A673 (cell line): ENCODE measurements at regions not wholly inside any gene's neighbourhood (a gene's known extent, or its start where the extent isn't known, plus 50 kb on each side); places are given as distances from the start of the nearest gene placed in this dataset.

Experiments
- BruUV-seq: library from RNA; stranded (reverse); fragments of 400-500 nt; replicated peaks from 2 replicates; lab custom pipeline; 2021; lab: Mats Ljungman, UMichigan
- CTCF ChIA-PET: fragments of 300-600 bp; sonication (Branson Sonifier 250); formaldehyde crosslinking; loops from one replicate; lab custom pipeline; 2022; ENCODE audit warnings: antibody characterized with exemption; lab: Charles Lee
- POLR2A ChIA-PET: fragments of 300-600 bp; sonication (Branson Sonifier 250); formaldehyde crosslinking; loops from one replicate; lab custom pipeline; 2022; ENCODE audit warnings: antibody characterized with exemption; ENCODE audit not compliant: low non-redundant PET; lab: Charles Lee
- DNase-seq: peaks from one replicate; pipeline ENCODE4 v3.0.0-alpha.2; 2015; ENCODE audit warnings: low spot score
- H3K27ac ChIP-seq: fragments of 200-600 bp; sonication (generic); 2 replicates; pipeline ENCODE4 v1.5.1; 2016; ENCODE audit warnings: mixed run types, low read depth, mild to moderate bottlenecking, mixed read lengths, antibody characterized with exemption, low read length; ENCODE audit not compliant: poor library complexity, severe bottlenecking
- H3K27me3 ChIP-seq: fragments of 200-600 bp; sonication (generic); replicated peaks from 2 replicates; pipeline ENCODE4 v1.6.1; 2017; ENCODE audit warnings: mixed run types, low read depth, mild to moderate bottlenecking, mixed read lengths, antibody characterized with exemption, low read length; ENCODE audit not compliant: insufficient read depth, poor library complexity
- H3K36me3 ChIP-seq: fragments of 200-600 bp; sonication (generic); 2 replicates; pipeline ENCODE4 v1.6.1; 2016; ENCODE audit warnings: mixed run types, mild to moderate bottlenecking, mixed read lengths, antibody characterized with exemption, low read length; ENCODE audit not compliant: insufficient read depth, poor library complexity, severe bottlenecking
- H3K4me1 ChIP-seq: fragments of 200-600 bp; sonication (generic); 2 replicates; pipeline ENCODE4 v1.6.1; 2017; ENCODE audit warnings: mixed run types, mild to moderate bottlenecking, mixed read lengths, antibody characterized with exemption, low read length; ENCODE audit not compliant: insufficient read depth, poor library complexity, severe bottlenecking
- H3K4me3 ChIP-seq: fragments of 200-600 bp; sonication (generic); 2 replicates; pipeline ENCODE4 v1.5.1; 2016; ENCODE audit warnings: low read depth, mixed run types, mild to moderate bottlenecking, mixed read lengths, low read length; ENCODE audit not compliant: poor library complexity, severe bottlenecking
- H3K9me3 ChIP-seq: fragments of 200-600 bp; sonication (generic); 2 replicates; pipeline ENCODE4 v1.6.1; 2016; ENCODE audit warnings: mixed run types, low read depth, mild to moderate bottlenecking, mixed read lengths, antibody characterized with exemption, low read length; ENCODE audit not compliant: poor library complexity, severe bottlenecking
- CTCF ChIP-seq: fragments of 300-800, 200-600 bp; sonication (generic); conservative IDR thresholded peaks from 2 replicates; pipeline ENCODE4 v1.5.1; 2017; ENCODE audit warnings: low read depth, mild to moderate bottlenecking, antibody characterized with exemption, low read length, moderate library complexity, mixed read lengths
- EZH2 ChIP-seq: fragments of 200-600 bp; sonication (generic); IDR thresholded peaks from 2 replicates; pipeline ENCODE4 v1.6.1; 2017; ENCODE audit warnings: borderline replicate concordance, low read depth, mild to moderate bottlenecking, mixed read lengths, antibody characterized with exemption, low read length; ENCODE audit not compliant: poor library complexity, severe bottlenecking
- intact Hi-C: fragments of 100-400 bp; cut with micrococcal nuclease; formaldehyde crosslinking; loops from one replicate; pipeline ENCODE4 v1.10.0; 2022; ENCODE audit not compliant: unreplicated experiment

- ChIA-PET CTCF (no interaction called here), POLR2A (no interaction called here)
- TF ChIP-seq CTCF: no peak
- TF ChIP-seq EZH2: no peak
- H3K27me3 ChIP-seq: no peaks in the 10 kb centered on the region
- H3K36me3 ChIP-seq: no peaks in the 10 kb centered on the region
- no peak overlapping the region for H3K27ac ChIP-seq
- H3K9me3 ChIP-seq: peaks cover 15% of the 10 kb centered on the region
- no peak overlapping the region for H3K4me3 ChIP-seq
- DNase-seq: no peak
- intact Hi-C loops: no loop called here
- no peaks in the 10 kb centered on the region for H3K4me1 ChIP-seq
- no TSS peak for BruUV-seq
Observed at GRCh38 chr17:14604591-14605266, 303.8 kb downstream of the HS3ST3B1 start.

- ChIA-PET CTCF (no interaction called here), POLR2A (no interaction called here)
- no TSS peak for BruUV-seq
Observed at GRCh38 chr17:14596224-14596623, 295.3 kb downstream of the HS3ST3B1 start.

GRCh38 chr17:14595656-14596055 lies 294.8 kb downstream of the HS3ST3B1 start:
- BruUV-seq: no TSS peak
- ChIA-PET POLR2A (no interaction called here), CTCF (no interaction called here)

More at GRCh38 chr17:14596224-14596623, 295.3 kb downstream of the HS3ST3B1 start:
- no peak for DNase-seq
- Histone ChIP-seq H3K27ac (no peak overlapping the region), H3K9me3 (peaks cover 24% of the 10 kb centered on the region), H3K4me1 (no peaks in the 10 kb centered on the region), H3K27me3 (no peaks in the 10 kb centered on the region), H3K4me3 (no peak overlapping the region), H3K36me3 (no peaks in the 10 kb centered on the region)
- no peak for TF ChIP-seq CTCF
- TF ChIP-seq EZH2: no peak
- intact Hi-C loops: no loop called here

More at GRCh38 chr17:14595656-14596055, 294.8 kb downstream of the HS3ST3B1 start:
- no peaks in the 10 kb centered on the region for H3K27me3 ChIP-seq
- H3K9me3 ChIP-seq: peaks cover 24% of the 10 kb centered on the region
- no peak overlapping the region for H3K27ac ChIP-seq
- H3K36me3 ChIP-seq: no peaks in the 10 kb centered on the region
- no peak for DNase-seq
- TF ChIP-seq EZH2 (no peak), CTCF (no peak)
- H3K4me3 ChIP-seq: no peak overlapping the region
- H3K4me1 ChIP-seq: no peaks in the 10 kb centered on the region
- intact Hi-C loops: no loop called here
